Mucosa of stomach (tissue), 1 donor: ENCODE measurements at regions not wholly inside any gene's neighbourhood (a gene's known extent, or its start where the extent isn't known, plus 50 kb on each side); places are given as distances from the start of the nearest gene placed in this dataset.

Experiments used
- H3K27me3 ChIP-seq: one replicate; pipeline ENCODE4 v1.7.0; 2013; ENCODE audit warnings: mild to moderate bottlenecking, low read length; ENCODE audit not compliant: control insufficient read depth, insufficient read depth
- H3K36me3 ChIP-seq: one replicate; pipeline ENCODE4 v1.7.0; 2013; ENCODE audit warnings: low read length; ENCODE audit not compliant: control insufficient read depth, insufficient read depth
- H3K4me1 ChIP-seq: one replicate; pipeline ENCODE4 v1.7.0; 2013; ENCODE audit warnings: mild to moderate bottlenecking, low read length; ENCODE audit not compliant: control insufficient read depth, insufficient read depth
- H3K4me3 ChIP-seq: one replicate; pipeline ENCODE4 v1.7.0; 2013; ENCODE audit warnings: low read length
- H3K9ac ChIP-seq: one replicate; pipeline ENCODE4 v1.7.0; 2013; ENCODE audit warnings: mild to moderate bottlenecking, low read length, moderate library complexity
- H3K9me3 ChIP-seq: one replicate; pipeline ENCODE4 v1.7.0; 2013; ENCODE audit warnings: mild to moderate bottlenecking, low read length, moderate library complexity; ENCODE audit not compliant: control insufficient read depth
- donor health status: Pancreatic carcinoma.

GRCh38 chr13:62057286-62057685, 641.6 kb upstream of the PCDH20 start:
- Histone ChIP-seq H3K4me1 (no peaks in the 10 kb centered on the region), H3K27me3 (no peaks in the 10 kb centered on the region)

GRCh38 chr13:62049992-62050391, 634.3 kb upstream of the PCDH20 start:
- no peaks in the 10 kb centered on the region for H3K9me3 ChIP-seq
- H3K4me1 ChIP-seq: no peaks in the 10 kb centered on the region

More at GRCh38 chr13:62057286-62057685, 641.6 kb upstream of the PCDH20 start:
- H3K4me3 ChIP-seq: no peak overlapping the region
- no peaks in the 10 kb centered on the region for H3K36me3 ChIP-seq
- H3K9me3 ChIP-seq: no peaks in the 10 kb centered on the region
- H3K9ac ChIP-seq: no peak overlapping the region

GRCh38 chr13:62046512-62046911, 630.9 kb upstream of the PCDH20 start:
- H3K36me3 ChIP-seq: no peaks in the 10 kb centered on the region
- H3K9me3 ChIP-seq: no peaks in the 10 kb centered on the region
- no peak overlapping the region for H3K4me3 ChIP-seq
- no peaks in the 10 kb centered on the region for H3K4me1 ChIP-seq
- H3K27me3 ChIP-seq: no peaks in the 10 kb centered on the region
- H3K9ac ChIP-seq: no peak overlapping the region

More at GRCh38 chr13:62049992-62050391, 634.3 kb upstream of the PCDH20 start:
- Histone ChIP-seq H3K27me3 (no peaks in the 10 kb centered on the region), H3K9ac (no peak overlapping the region), H3K36me3 (no peaks in the 10 kb centered on the region), H3K4me3 (no peak overlapping the region)

- H3K9ac ChIP-seq: no peak overlapping the region
- H3K27me3 ChIP-seq: no peaks in the 10 kb centered on the region
- H3K36me3 ChIP-seq: no peaks in the 10 kb centered on the region
- no peak overlapping the region for H3K4me3 ChIP-seq
- H3K4me1 ChIP-seq: no peaks in the 10 kb centered on the region
- no peaks in the 10 kb centered on the region for H3K9me3 ChIP-seq
Measured at GRCh38 chr13:62043600-62043999, 628.0 kb upstream of the PCDH20 start.

GRCh38 chr13:62040806-62041205, 625.2 kb upstream of the PCDH20 start:
- Histone ChIP-seq H3K36me3 (no peaks in the 10 kb centered on the region), H3K4me3 (no peak overlapping the region), H3K4me1 (no peaks in the 10 kb centered on the region)

GRCh38 chr13:62040078-62040477, 624.4 kb upstream of the PCDH20 start:
- H3K36me3 ChIP-seq: no peaks in the 10 kb centered on the region
- no peaks in the 10 kb centered on the region for H3K27me3 ChIP-seq
- no peak overlapping the region for H3K9ac ChIP-seq
- no peak overlapping the region for H3K4me3 ChIP-seq
- no peaks in the 10 kb centered on the region for H3K9me3 ChIP-seq
- H3K4me1 ChIP-seq: no peaks in the 10 kb centered on the region

More at GRCh38 chr13:62040806-62041205, 625.2 kb upstream of the PCDH20 start:
- no peaks in the 10 kb centered on the region for H3K27me3 ChIP-seq
- H3K9me3 ChIP-seq: no peaks in the 10 kb centered on the region
- H3K9ac ChIP-seq: no peak overlapping the region

GRCh38 chr13:62038214-62038613, 622.6 kb upstream of the PCDH20 start:
- Histone ChIP-seq H3K36me3 (no peaks in the 10 kb centered on the region), H3K4me3 (no peak overlapping the region), H3K9ac (no peak overlapping the region), H3K27me3 (no peaks in the 10 kb centered on the region), H3K9me3 (no peaks in the 10 kb centered on the region), H3K4me1 (no peaks in the 10 kb centered on the region)

- Histone ChIP-seq H3K4me1 (no peaks in the 10 kb centered on the region), H3K27me3 (no peaks in the 10 kb centered on the region), H3K9me3 (no peaks in the 10 kb centered on the region), H3K4me3 (no peak overlapping the region), H3K9ac (no peak overlapping the region), H3K36me3 (no peaks in the 10 kb centered on the region)
Measured at GRCh38 chr13:62035981-62036380, 620.3 kb upstream of the PCDH20 start.

GRCh38 chr13:62033934-62034333, 618.3 kb upstream of the PCDH20 start:
- Histone ChIP-seq H3K4me1 (no peaks in the 10 kb centered on the region), H3K9ac (no peak overlapping the region), H3K4me3 (no peak overlapping the region), H3K27me3 (no peaks in the 10 kb centered on the region), H3K9me3 (no peaks in the 10 kb centered on the region), H3K36me3 (no peaks in the 10 kb centered on the region)

- no peaks in the 10 kb centered on the region for H3K9me3 ChIP-seq
- H3K27me3 ChIP-seq: no peaks in the 10 kb centered on the region
- H3K9ac ChIP-seq: no peak overlapping the region
- no peak overlapping the region for H3K4me3 ChIP-seq
- H3K36me3 ChIP-seq: no peaks in the 10 kb centered on the region
- no peaks in the 10 kb centered on the region for H3K4me1 ChIP-seq
Measured at GRCh38 chr13:62022369-62022768, 606.7 kb upstream of the PCDH20 start.

- Histone ChIP-seq H3K4me1 (no peaks in the 10 kb centered on the region), H3K9ac (no peak overlapping the region), H3K4me3 (no peak overlapping the region), H3K27me3 (no peaks in the 10 kb centered on the region), H3K36me3 (no peaks in the 10 kb centered on the region), H3K9me3 (no peaks in the 10 kb centered on the region)
Measured at GRCh38 chr13:62019858-62020257, 604.2 kb upstream of the PCDH20 start.

GRCh38 chr13:62014299-62014698, 598.6 kb upstream of the PCDH20 start:
- no peak overlapping the region for H3K4me3 ChIP-seq

GRCh38 chr13:62003452-62003851, 587.8 kb upstream of the PCDH20 start:
- Histone ChIP-seq H3K36me3 (no peaks in the 10 kb centered on the region), H3K4me3 (no peak overlapping the region), H3K9me3 (no peaks in the 10 kb centered on the region), H3K9ac (no peak overlapping the region), H3K4me1 (no peaks in the 10 kb centered on the region), H3K27me3 (no peaks in the 10 kb centered on the region)

More at GRCh38 chr13:62014299-62014698, 598.6 kb upstream of the PCDH20 start:
- Histone ChIP-seq H3K9ac (no peak overlapping the region), H3K9me3 (no peaks in the 10 kb centered on the region), H3K36me3 (no peaks in the 10 kb centered on the region), H3K4me1 (no peaks in the 10 kb centered on the region), H3K27me3 (no peaks in the 10 kb centered on the region)
